ENCODE measurements at regions not wholly inside any gene's neighbourhood (a gene's known extent, or its start where the extent isn't known, plus 50 kb on each side); places are given as distances from the start of the nearest gene placed in this dataset.

DNA sequence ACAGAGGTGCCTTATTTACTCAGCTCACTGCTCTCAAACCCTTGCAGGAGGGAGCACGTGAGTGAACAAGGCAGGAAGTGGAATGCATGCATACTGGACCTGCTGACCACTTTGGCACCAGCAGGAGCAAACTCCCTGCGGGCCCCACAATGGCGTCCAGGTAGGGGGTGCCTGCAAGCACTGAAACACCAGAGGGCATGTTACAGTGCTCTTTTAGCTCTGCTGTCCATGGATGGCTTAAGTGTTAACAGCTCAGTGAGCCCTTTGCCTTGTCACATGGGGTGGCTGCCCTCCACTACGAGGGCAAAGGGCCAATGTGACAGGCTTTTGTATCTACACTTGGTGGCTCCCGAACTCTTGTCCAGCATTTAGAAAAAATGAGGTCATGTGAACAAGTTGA is 199.5 kb upstream of the UGT8 start:
- H3K4me3 ChIP-seq (ENCODE audit: low read depth, low read length) = no peak overlapping the region
- no peak for TF ChIP-seq CTCF (IDR thresholded peaks at IDR 0.05; ENCODE audit: insufficient read depth, low read depth, low read length, missing control alignments)
- DNase-seq (ENCODE audit: low read depth) = no peak

- H3K4me3 ChIP-seq (ENCODE audit: low read depth, low read length) = no peak overlapping the region
- no peak for TF ChIP-seq CTCF (IDR thresholded peaks at IDR 0.05; ENCODE audit: insufficient read depth, low read depth, low read length, missing control alignments)
- no peak for DNase-seq (ENCODE audit: low read depth)
Observed at GRCh38 chr4:114400531-114400930, 198.1 kb upstream of the UGT8 start.

DNA sequence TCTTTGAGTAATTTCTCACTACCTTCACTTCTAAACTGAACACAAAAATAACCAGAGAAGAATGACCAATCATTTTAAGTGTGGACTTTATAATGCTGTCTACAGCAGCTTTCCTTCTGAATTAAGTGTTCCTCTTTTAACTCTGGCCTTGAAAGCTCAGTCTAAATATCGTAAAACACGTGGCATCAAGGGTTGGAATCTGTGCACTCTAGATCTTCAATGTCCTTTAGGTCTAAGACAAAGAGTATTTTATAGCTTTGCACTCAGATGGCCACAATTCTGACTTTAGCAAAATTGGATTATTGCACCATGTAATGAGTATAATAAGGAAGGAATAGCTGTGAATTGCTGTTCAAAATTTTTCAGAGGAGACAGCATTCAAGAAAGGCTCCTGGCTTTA is 197.1 kb upstream of the UGT8 start:
- no peak for DNase-seq (ENCODE audit: low read depth)
- no peak for TF ChIP-seq CTCF (IDR thresholded peaks at IDR 0.05; ENCODE audit: insufficient read depth, low read depth, low read length, missing control alignments)
- H3K4me3 ChIP-seq (ENCODE audit: low read depth, low read length) = no peak overlapping the region

DNA sequence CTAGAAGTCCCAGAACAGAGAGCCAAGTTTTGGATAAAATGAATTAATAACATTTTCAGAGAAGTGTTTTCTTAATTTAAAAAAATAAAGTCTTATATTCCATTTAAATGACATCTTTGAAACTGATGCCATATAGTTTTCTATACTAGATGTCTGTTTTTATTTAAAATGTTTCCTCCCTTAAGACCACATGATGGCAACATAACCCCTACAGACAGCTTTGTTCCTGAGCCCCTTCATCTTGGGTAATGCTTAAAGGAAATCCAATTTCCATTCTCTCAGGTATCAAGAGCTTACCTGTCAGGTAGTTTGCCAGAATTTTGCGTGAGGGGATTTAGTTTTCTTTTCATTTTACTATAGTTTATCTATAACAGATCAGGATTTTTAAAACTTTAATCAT is 181.4 kb upstream of the UGT8 start:
- peak; percentile 28 for DNase-seq (ENCODE audit: low read depth)
- H3K4me3 ChIP-seq (ENCODE audit: low read depth, low read length) = no peak overlapping the region
- TF ChIP-seq CTCF (IDR thresholded peaks at IDR 0.05; ENCODE audit: insufficient read depth, low read depth, low read length, missing control alignments) = no peak

DNA sequence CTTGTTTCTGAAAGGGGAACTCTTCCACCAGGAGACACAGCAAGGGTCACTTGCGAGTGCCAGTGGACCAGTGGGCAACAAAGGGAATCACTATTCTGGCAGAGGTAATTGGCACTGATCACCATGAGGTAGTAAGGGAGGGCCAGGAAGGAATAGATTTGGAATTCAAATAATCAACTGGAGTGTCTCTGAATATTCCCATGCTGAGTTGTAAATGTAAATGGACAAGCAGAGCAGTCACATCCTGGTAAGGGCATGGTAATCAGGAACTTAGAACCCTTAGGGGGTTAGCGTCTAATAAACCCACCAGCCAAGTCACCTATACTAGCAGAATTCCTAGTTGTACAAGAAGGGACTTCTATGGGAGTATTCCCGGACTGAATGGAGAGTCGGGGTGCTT is 178.5 kb upstream of the UGT8 start:
- no peak overlapping the region for H3K4me3 ChIP-seq (ENCODE audit: low read depth, low read length)
- no peak for TF ChIP-seq CTCF (IDR thresholded peaks at IDR 0.05; ENCODE audit: insufficient read depth, low read depth, low read length, missing control alignments)
- DNase-seq (ENCODE audit: low read depth) = no peak

GRCh38 chr4:114423582-114423981 is 175.0 kb upstream of the UGT8 start:
- H3K4me3 ChIP-seq (ENCODE audit: low read depth, low read length) = no peak overlapping the region
- peak; percentile 74 for DNase-seq (ENCODE audit: low read depth)
- TF ChIP-seq CTCF (IDR thresholded peaks at IDR 0.05; ENCODE audit: insufficient read depth, low read depth, low read length, missing control alignments) = no peak

GRCh38 chr4:114435116-114435515 is 163.5 kb upstream of the UGT8 start:
- no peak overlapping the region for H3K4me3 ChIP-seq (ENCODE audit: low read depth, low read length)
- DNase-seq (ENCODE audit: low read depth) = no peak
- no peak for TF ChIP-seq CTCF (IDR thresholded peaks at IDR 0.05; ENCODE audit: insufficient read depth, low read depth, low read length, missing control alignments)

Measured in GM12865 (cell line).